BE2C (cell line): ENCODE measurements at regions not wholly inside any gene's neighbourhood (a gene's known extent, or its start where the extent isn't known, plus 50 kb on each side); places are given as distances from the start of the nearest gene placed in this dataset.

Experiments used
- DNase-seq: peaks from one replicate; pipeline ENCODE4 v3.0.0-alpha.2; 2020
- H3K27me3 ChIP-seq: fragments of 250-450 bp; sonication (Bioruptor Pico); 2 replicates; pipeline ENCODE4 v1.5.1; 2020; ENCODE audit warnings: mild to moderate bottlenecking
- H3K36me3 ChIP-seq: fragments of 250-450 bp; sonication (Bioruptor Pico); 2 replicates; pipeline ENCODE4 v1.5.1; 2020; ENCODE audit warnings: mild to moderate bottlenecking
- H3K4me1 ChIP-seq: fragments of 250-450 bp; sonication (Bioruptor Pico); 2 replicates; pipeline ENCODE4 v1.5.1; 2020
- H3K4me3 ChIP-seq: 2 replicates; pipeline ENCODE4 v1.5.1; 2011; ENCODE audit warnings: low read depth, low read length
- H3K9me3 ChIP-seq: fragments of 250-450 bp; sonication (Bioruptor Pico); 2 replicates; pipeline ENCODE4 v1.5.1; 2020
- CTCF ChIP-seq: IDR thresholded peaks from 2 replicates; pipeline ENCODE4 v1.5.1; 2012; ENCODE audit warnings: mild to moderate bottlenecking, low read depth, low read length

- no peak for TF ChIP-seq CTCF
- Histone ChIP-seq H3K36me3 (no peaks in the 10 kb centered on the region), H3K9me3 (no peaks in the 10 kb centered on the region), H3K27me3 (no peaks in the 10 kb centered on the region; the same call in none of the 2 replicates), H3K4me3 (no peak overlapping the region), H3K4me1 (no peaks in the 10 kb centered on the region)
- no peak for DNase-seq
Observed at GRCh38 chr14:94677213-94677612, 65.0 kb downstream of the SERPINA3 start.

GRCh38 chr14:94676495-94677185 lies 64.4 kb downstream of the SERPINA3 start:
- DNase-seq: no peak
- Histone ChIP-seq H3K4me1 (no peaks in the 10 kb centered on the region), H3K9me3 (no peaks in the 10 kb centered on the region), H3K4me3 (no peak overlapping the region), H3K36me3 (no peaks in the 10 kb centered on the region), H3K27me3 (no peaks in the 10 kb centered on the region; the same call in none of the 2 replicates)
- no peak for TF ChIP-seq CTCF

- Histone ChIP-seq H3K27me3 (no peaks in the 10 kb centered on the region; the same call in none of the 2 replicates), H3K4me1 (no peaks in the 10 kb centered on the region), H3K9me3 (no peaks in the 10 kb centered on the region), H3K4me3 (no peak overlapping the region), H3K36me3 (no peaks in the 10 kb centered on the region)
- DNase-seq: no peak
- no peak for TF ChIP-seq CTCF
Observed at GRCh38 chr14:94675036-94675435, 62.8 kb downstream of the SERPINA3 start.

GRCh38 chr14:94673781-94674231 lies 61.6 kb downstream of the SERPINA3 start:
- Histone ChIP-seq H3K27me3 (no peaks in the 10 kb centered on the region; the same call in none of the 2 replicates), H3K4me1 (no peaks in the 10 kb centered on the region), H3K9me3 (no peaks in the 10 kb centered on the region), H3K36me3 (no peaks in the 10 kb centered on the region), H3K4me3 (no peak overlapping the region)
- no peak for DNase-seq
- TF ChIP-seq CTCF: no peak
